Activated naive CD4-positive, alpha-beta T cell treated with anti-CD3 and anti-CD28 coated beads, Interleukin-2, amount 10 ng/mL, durations not matched to agents 7 days and 5 days (primary cell): ENCODE measurements at regions not wholly inside any gene's neighbourhood (a gene's known extent, or its start where the extent isn't known, plus 50 kb on each side); places are given as distances from the start of the nearest gene placed in this dataset.
A peak's percentile ranks its signal among the peaks of the same experiment; 100 is the strongest.

Experiments used
- CTCF ChIA-PET: fragments of 350-600 bp; sonication (Branson Sonifier 250); formaldehyde crosslinking; loops from one replicate; lab custom pipeline; 2021; ENCODE audit warnings: antibody characterized with exemption; lab: Charles Lee
- DNase-seq: peaks from one replicate; pipeline ENCODE4 v3.0.0-alpha.2; 2020
- H3K27ac Mint-ChIP-seq: one replicate; pipeline ENCODE4 v1.8.0; 2021; ENCODE audit warnings: mild to moderate bottlenecking, moderate library complexity, mixed read lengths
- H3K27me3 Mint-ChIP-seq: one replicate; pipeline ENCODE4 v1.8.0; 2021; ENCODE audit warnings: mild to moderate bottlenecking, mixed read lengths
- H3K36me3 Mint-ChIP-seq: one replicate; pipeline ENCODE4 v1.8.0; 2021; ENCODE audit warnings: mixed read lengths
- H3K4me1 Mint-ChIP-seq: one replicate; pipeline ENCODE4 v1.8.0; 2021; ENCODE audit warnings: mixed read lengths
- H3K4me3 Mint-ChIP-seq: one replicate; pipeline ENCODE4 v1.8.0; 2021; ENCODE audit warnings: mild to moderate bottlenecking, moderate library complexity, mixed read lengths
- H3K9me3 Mint-ChIP-seq: one replicate; pipeline ENCODE4 v1.8.0; 2021; ENCODE audit warnings: mixed read lengths

GRCh38 chr20:2203436-2203835 lies 92.4 kb upstream of the TGM3 start:
- no peaks in the 10 kb centered on the region for H3K9me3 Mint-ChIP-seq
- H3K4me1 Mint-ChIP-seq: peaks cover 13% of the 10 kb centered on the region
- H3K36me3 Mint-ChIP-seq: no peaks in the 10 kb centered on the region
- DNase-seq: no peak
- CTCF ChIA-PET: no interaction called here
- H3K27me3 Mint-ChIP-seq: peaks cover 49% of the 10 kb centered on the region
- H3K4me3 Mint-ChIP-seq: no peak overlapping the region
- H3K27ac Mint-ChIP-seq: no peak overlapping the region

- no peaks in the 10 kb centered on the region for H3K36me3 Mint-ChIP-seq
- no peak for DNase-seq
- no peaks in the 10 kb centered on the region for H3K9me3 Mint-ChIP-seq
- H3K4me1 Mint-ChIP-seq: peaks cover 13% of the 10 kb centered on the region
- no peak overlapping the region for H3K4me3 Mint-ChIP-seq
- H3K27ac Mint-ChIP-seq: no peak overlapping the region
- CTCF ChIA-PET: no interaction called here
- peaks cover 51% of the 10 kb centered on the region for H3K27me3 Mint-ChIP-seq
Measured at GRCh38 chr20:2204021-2204420, 91.8 kb upstream of the TGM3 start.

DNA sequence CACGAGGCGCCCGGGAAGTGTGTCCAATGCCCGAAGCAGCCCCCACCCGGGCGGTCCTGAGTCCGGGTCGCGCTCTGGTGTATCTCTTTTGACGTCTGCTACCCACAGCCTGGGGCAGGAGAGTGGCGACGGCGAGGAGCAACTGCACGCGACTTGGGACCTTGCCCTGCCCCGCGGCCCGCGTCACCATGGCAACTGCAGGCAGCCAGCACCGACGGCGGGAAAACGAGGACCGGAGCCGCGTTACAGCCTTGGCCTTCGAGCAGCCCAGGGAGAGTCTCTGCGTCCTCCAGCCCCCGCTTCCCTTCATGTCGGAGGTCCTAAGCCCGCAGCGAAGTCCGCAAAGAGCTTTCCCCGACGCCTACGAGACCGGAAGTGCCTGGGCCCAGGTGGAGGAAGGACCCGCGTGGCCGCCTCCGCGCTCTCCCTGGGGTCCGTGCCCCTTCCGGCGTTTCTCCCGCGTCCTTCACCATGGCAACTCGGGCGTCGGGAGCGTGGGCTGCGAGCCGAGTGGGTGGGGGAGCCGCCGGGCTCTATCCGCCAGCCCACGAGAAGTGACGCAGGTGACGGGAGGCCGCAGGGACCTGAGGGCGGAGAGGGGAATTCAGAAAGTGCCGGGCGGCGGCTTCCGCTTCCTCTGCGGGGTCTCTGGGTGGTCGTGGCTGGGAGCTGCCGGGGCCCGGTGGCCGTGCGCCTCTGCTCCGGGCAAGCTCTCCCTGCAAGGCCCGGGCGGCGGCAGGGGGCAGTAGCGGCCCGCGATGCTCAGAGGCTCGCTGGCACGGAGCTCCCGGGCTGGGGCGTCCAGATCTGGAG lies 88.6 kb upstream of the TGM3 start:
- Mint-ChIP-seq H3K27ac (no peak overlapping the region), H3K9me3 (no peaks in the 10 kb centered on the region), H3K27me3 (peaks cover 63% of the 10 kb centered on the region), H3K36me3 (no peaks in the 10 kb centered on the region), H3K4me3 (peak overlapping the region; percentile 67), H3K4me1 (peaks cover 13% of the 10 kb centered on the region)
- CTCF ChIA-PET: interaction anchor here (0.7 to 3.3 kb wide), 15 partner anchors 9 to 430 kb away, joined by 3 to 33 read pairs (median 5); no protein-coding TSS in a partner anchor
- peak; percentile 68 for DNase-seq

GRCh38 chr20:2207770-2208097 lies 88.1 kb upstream of the TGM3 start:
- Mint-ChIP-seq H3K36me3 (no peaks in the 10 kb centered on the region), H3K27ac (no peak overlapping the region), H3K9me3 (no peaks in the 10 kb centered on the region), H3K27me3 (peaks cover 66% of the 10 kb centered on the region), H3K4me1 (peaks cover 13% of the 10 kb centered on the region), H3K4me3 (peak overlapping the region; percentile 37)
- CTCF ChIA-PET: interaction anchor here (0.6 to 3.3 kb wide), 17 partner anchors 10 to 429 kb away, joined by 3 to 33 read pairs (median 5); no protein-coding TSS in a partner anchor
- DNase-seq: no peak

- peaks cover 60% of the 10 kb centered on the region for H3K27me3 Mint-ChIP-seq
Measured at GRCh38 chr20:2208897-2209296, 86.9 kb upstream of the TGM3 start.

GRCh38 chr20:2210646-2211552 lies 84.9 kb upstream of the TGM3 start:
- H3K9me3 Mint-ChIP-seq: no peaks in the 10 kb centered on the region
- H3K27ac Mint-ChIP-seq: no peak overlapping the region
- CTCF ChIA-PET: interaction anchor here (1.3 kb wide), 1 partner anchor 242 kb away, joined by 6 read pairs; no protein-coding TSS in a partner anchor
- H3K4me1 Mint-ChIP-seq: peaks cover 13% of the 10 kb centered on the region
- no peak overlapping the region for H3K4me3 Mint-ChIP-seq
- no peak for DNase-seq
- H3K27me3 Mint-ChIP-seq: peaks cover 43% of the 10 kb centered on the region
- H3K36me3 Mint-ChIP-seq: no peaks in the 10 kb centered on the region

More at GRCh38 chr20:2208897-2209296, 86.9 kb upstream of the TGM3 start:
- H3K9me3 Mint-ChIP-seq: no peaks in the 10 kb centered on the region
- no peaks in the 10 kb centered on the region for H3K36me3 Mint-ChIP-seq
- H3K4me1 Mint-ChIP-seq: peaks cover 13% of the 10 kb centered on the region
- no peak overlapping the region for H3K27ac Mint-ChIP-seq
- CTCF ChIA-PET: interaction anchor here (0.6 to 3.3 kb wide), 5 partner anchors 11 to 248 kb away, joined by 3 to 33 read pairs (median 7); no protein-coding TSS in a partner anchor
- no peak overlapping the region for H3K4me3 Mint-ChIP-seq
- no peak for DNase-seq

DNA sequence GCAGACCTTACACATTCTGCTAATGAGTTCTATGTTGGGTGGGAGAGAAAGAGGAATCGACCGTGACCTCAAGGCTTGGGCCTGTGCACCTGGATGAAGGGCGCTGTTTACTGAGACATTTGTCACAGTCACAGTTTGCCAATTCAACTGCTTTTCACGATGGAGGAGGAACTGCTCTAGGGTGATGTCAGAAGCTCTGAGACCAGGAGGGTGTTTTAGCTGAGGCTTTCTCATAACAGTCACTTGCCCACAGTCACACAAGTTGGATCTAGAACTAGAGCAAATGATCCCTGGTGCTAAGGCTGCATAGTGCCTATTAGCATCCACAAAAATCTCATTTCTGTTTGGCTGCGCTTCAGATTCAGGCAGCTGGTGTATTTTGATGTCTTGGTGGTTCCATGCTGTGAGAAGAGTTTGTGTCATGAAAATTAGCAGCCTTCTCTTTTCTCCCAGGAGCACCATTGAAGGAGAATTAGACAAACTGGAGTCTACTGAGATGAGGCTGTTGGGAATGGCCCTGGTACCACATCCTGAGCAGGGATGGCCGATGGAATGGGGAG lies 83.3 kb upstream of the TGM3 start:
- H3K4me3 Mint-ChIP-seq: no peak overlapping the region
- CTCF ChIA-PET: interaction anchor here (1.0 kb wide), 1 partner anchor 40 kb away, joined by 3 read pairs; no protein-coding TSS in a partner anchor

DNA sequence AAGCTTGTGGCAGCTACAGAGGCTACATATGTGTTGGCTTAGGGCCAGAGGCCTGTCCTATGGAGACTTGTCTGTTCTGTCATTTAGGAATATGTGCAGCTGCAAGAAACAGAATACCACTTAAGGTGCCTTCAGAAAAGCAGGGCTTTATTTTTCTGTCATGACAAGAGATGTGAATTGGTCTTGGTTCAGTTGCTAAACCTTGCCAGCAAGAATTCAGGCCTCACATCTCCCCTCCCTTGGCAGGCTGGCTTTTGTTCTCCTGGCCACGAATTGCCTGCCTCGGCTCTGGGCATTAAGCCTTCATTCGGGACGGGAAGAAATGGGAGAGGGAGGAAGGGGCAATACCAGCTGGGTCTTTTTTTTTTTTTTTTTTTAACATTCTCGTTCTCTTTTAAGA lies 82.4 kb upstream of the TGM3 start:
- Mint-ChIP-seq H3K9me3 (no peaks in the 10 kb centered on the region), H3K4me1 (peaks cover 2% of the 10 kb centered on the region), H3K4me3 (no peak overlapping the region), H3K36me3 (no peaks in the 10 kb centered on the region), H3K27me3 (peaks cover 25% of the 10 kb centered on the region), H3K27ac (no peak overlapping the region)
- no peak for DNase-seq
- CTCF ChIA-PET: no interaction called here

More for the DNA sequence above, 83.3 kb upstream of the TGM3 start:
- Mint-ChIP-seq H3K27me3 (peaks cover 30% of the 10 kb centered on the region), H3K27ac (no peak overlapping the region), H3K4me1 (peaks cover 4% of the 10 kb centered on the region), H3K9me3 (no peaks in the 10 kb centered on the region), H3K36me3 (no peaks in the 10 kb centered on the region)
- DNase-seq: no peak

DNA sequence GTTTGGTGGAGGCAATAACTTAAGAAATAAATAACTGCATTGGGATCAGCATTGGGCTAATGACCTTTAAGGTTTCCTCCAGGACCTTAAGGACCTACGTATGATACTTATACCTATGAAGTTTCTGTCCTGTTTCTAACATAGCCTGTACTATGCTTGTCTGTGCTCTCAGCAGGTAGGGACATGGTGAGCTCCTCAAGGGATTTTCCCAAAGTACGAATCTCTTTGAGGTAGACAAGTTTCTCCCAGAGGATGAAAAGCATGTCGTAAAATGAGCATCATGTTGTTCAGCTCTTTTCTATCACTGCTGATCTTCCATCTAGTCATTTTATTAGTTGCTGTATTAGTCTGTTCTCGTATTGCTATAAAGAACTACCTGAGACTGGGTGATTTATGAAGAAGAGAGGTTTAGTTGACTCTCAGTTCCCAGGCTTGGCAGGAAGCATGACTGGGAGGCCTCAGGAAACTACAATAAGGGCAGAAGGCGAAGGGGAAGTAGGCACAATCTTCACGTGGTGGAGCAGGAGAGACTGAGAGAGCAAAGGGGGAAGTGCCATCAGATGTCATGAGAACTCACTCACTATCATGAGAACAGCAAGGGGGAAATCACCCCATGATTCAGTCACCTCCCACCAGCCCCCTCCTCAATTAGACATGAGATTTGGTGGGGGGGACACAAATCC lies 77.8 kb upstream of the TGM3 start:
- CTCF ChIA-PET: interaction anchor here (1.2 kb wide), 1 partner anchor 10 kb away, joined by 7 read pairs; no protein-coding TSS in a partner anchor
- Mint-ChIP-seq H3K4me3 (no peak overlapping the region), H3K27me3 (peaks cover 7% of the 10 kb centered on the region), H3K4me1 (peaks cover 2% of the 10 kb centered on the region), H3K9me3 (peaks cover 6% of the 10 kb centered on the region), H3K27ac (no peak overlapping the region), H3K36me3 (peaks cover 3% of the 10 kb centered on the region)
- DNase-seq: no peak

DNA sequence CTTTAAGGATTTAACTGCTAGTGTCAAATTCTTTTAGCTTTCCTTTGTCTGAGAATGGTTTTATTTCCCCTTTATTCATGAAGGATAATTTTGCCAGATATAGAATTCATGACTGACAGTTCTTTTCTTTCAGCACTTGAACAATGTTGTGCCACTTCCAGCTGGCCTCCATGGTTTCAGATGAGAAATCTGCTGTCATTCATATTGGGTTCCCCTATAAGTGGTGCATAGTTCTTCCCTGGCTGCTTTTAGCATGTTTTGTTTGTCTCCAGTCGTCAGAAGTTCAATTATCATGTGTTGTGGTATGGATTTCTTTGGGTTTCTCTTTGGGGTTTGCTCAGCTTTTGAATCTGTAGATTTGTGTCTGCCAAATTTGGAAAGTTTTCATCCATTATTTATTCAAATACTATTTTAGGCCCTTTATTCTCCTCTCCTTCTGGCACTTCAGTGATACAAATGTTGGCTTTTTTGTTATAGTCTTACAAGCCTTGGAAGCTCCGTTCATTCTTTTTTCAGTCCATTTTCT lies 76.3 kb upstream of the TGM3 start:
- H3K9me3 Mint-ChIP-seq: peaks cover 6% of the 10 kb centered on the region

GRCh38 chr20:2220298-2220697 lies 75.5 kb upstream of the TGM3 start:
- no peak overlapping the region for H3K27ac Mint-ChIP-seq
- peaks cover 2% of the 10 kb centered on the region for H3K4me1 Mint-ChIP-seq
- no peak overlapping the region for H3K4me3 Mint-ChIP-seq
- CTCF ChIA-PET: no interaction called here
- peaks cover 7% of the 10 kb centered on the region for H3K27me3 Mint-ChIP-seq
- H3K36me3 Mint-ChIP-seq: peaks cover 3% of the 10 kb centered on the region
- DNase-seq: no peak
- H3K9me3 Mint-ChIP-seq: peaks cover 6% of the 10 kb centered on the region

More for the DNA sequence above, 76.3 kb upstream of the TGM3 start:
- Mint-ChIP-seq H3K27me3 (peaks cover 7% of the 10 kb centered on the region), H3K4me1 (peaks cover 2% of the 10 kb centered on the region), H3K27ac (no peak overlapping the region), H3K4me3 (no peak overlapping the region), H3K36me3 (peaks cover 3% of the 10 kb centered on the region)
- CTCF ChIA-PET: interaction anchor here (0.6 kb wide), 1 partner anchor 11 kb away, joined by 3 read pairs; no protein-coding TSS in a partner anchor
- no peak for DNase-seq

GRCh38 chr20:2221921-2222320 lies 73.9 kb upstream of the TGM3 start:
- no peak overlapping the region for H3K4me3 Mint-ChIP-seq
- peaks cover 3% of the 10 kb centered on the region for H3K36me3 Mint-ChIP-seq
- peaks cover 4% of the 10 kb centered on the region for H3K27me3 Mint-ChIP-seq
- CTCF ChIA-PET: no interaction called here
- no peak overlapping the region for H3K27ac Mint-ChIP-seq
- DNase-seq: no peak
- peaks cover 2% of the 10 kb centered on the region for H3K4me1 Mint-ChIP-seq
- peaks cover 6% of the 10 kb centered on the region for H3K9me3 Mint-ChIP-seq
